Activated naive CD8-positive, alpha-beta T cell (primary cell): ENCODE measurements at regions not wholly inside any gene's neighbourhood (a gene's known extent, or its start where the extent isn't known, plus 50 kb on each side); places are given as distances from the start of the nearest gene placed in this dataset.
A peak's percentile ranks its signal among the peaks of the same experiment; 100 is the strongest.
"Not testable (repeated sequence)": the region's sequence is repeated elsewhere in the genome, so short reads cannot be mapped to it uniquely, and the experiment has no call there.

Experiments used
- H3K27ac Mint-ChIP-seq: one replicate; pipeline ENCODE4 v1.8.0; 2021; ENCODE audit warnings: mixed read lengths
- H3K27me3 Mint-ChIP-seq: one replicate; pipeline ENCODE4 v1.8.0; 2021; ENCODE audit warnings: mixed read lengths
- H3K36me3 Mint-ChIP-seq: one replicate; pipeline ENCODE4 v1.8.0; 2021; ENCODE audit warnings: mixed read lengths
- H3K4me1 Mint-ChIP-seq: one replicate; pipeline ENCODE4 v1.8.0; 2021; ENCODE audit warnings: low read depth, mixed read lengths
- H3K4me3 Mint-ChIP-seq: one replicate; pipeline ENCODE4 v1.8.0; 2021; ENCODE audit warnings: mild to moderate bottlenecking, mixed read lengths
- H3K9me3 Mint-ChIP-seq: one replicate; pipeline ENCODE4 v1.8.0; 2021; ENCODE audit warnings: low read depth, mixed read lengths

GRCh38 chr4:82172186-82172585 lies 201.6 kb downstream of the HNRNPD start:
- Mint-ChIP-seq H3K27ac (no peak overlapping the region), H3K9me3 (peaks cover 5% of the 10 kb centered on the region), H3K4me1 (no peaks in the 10 kb centered on the region), H3K27me3 (peaks cover 7% of the 10 kb centered on the region), H3K4me3 (no peak overlapping the region), H3K36me3 (peaks cover 4% of the 10 kb centered on the region)

GRCh38 chr4:82171531-82172155 lies 202.1 kb downstream of the HNRNPD start:
- H3K9me3 Mint-ChIP-seq: peaks cover 5% of the 10 kb centered on the region
- H3K36me3 Mint-ChIP-seq: peaks cover 4% of the 10 kb centered on the region
- no peak overlapping the region for H3K4me3 Mint-ChIP-seq
- no peak overlapping the region for H3K27ac Mint-ChIP-seq
- H3K27me3 Mint-ChIP-seq: peaks cover 7% of the 10 kb centered on the region
- no peaks in the 10 kb centered on the region for H3K4me1 Mint-ChIP-seq

GRCh38 chr4:82149750-82150149 lies 224.0 kb downstream of the HNRNPD start:
- Mint-ChIP-seq H3K27me3 (peaks cover 6% of the 10 kb centered on the region), H3K4me3 (no peak overlapping the region), H3K4me1 (peaks cover 2% of the 10 kb centered on the region), H3K36me3 (peaks cover 4% of the 10 kb centered on the region), H3K27ac (no peak overlapping the region), H3K9me3 (peaks cover 11% of the 10 kb centered on the region)

- H3K27me3 Mint-ChIP-seq: peaks cover under 1% of the 10 kb centered on the region
- no peak overlapping the region for H3K4me3 Mint-ChIP-seq
- H3K9me3 Mint-ChIP-seq: no peaks in the 10 kb centered on the region
- no peak overlapping the region for H3K27ac Mint-ChIP-seq
- H3K4me1 Mint-ChIP-seq: no peaks in the 10 kb centered on the region
- H3K36me3 Mint-ChIP-seq: no peaks in the 10 kb centered on the region
These were observed 227.9 kb downstream of the HNRNPD start for GRCh38 chr4:82145850-82146249.

GRCh38 chr4:82140422-82140821 lies 233.4 kb downstream of the HNRNPD start:
- Mint-ChIP-seq H3K4me1 (peaks cover 19% of the 10 kb centered on the region), H3K4me3 (no peak overlapping the region), H3K9me3 (no peaks in the 10 kb centered on the region), H3K36me3 (peaks cover 4% of the 10 kb centered on the region), H3K27me3 (no peaks in the 10 kb centered on the region), H3K27ac (no peak overlapping the region)

- Mint-ChIP-seq H3K36me3 (peaks cover 4% of the 10 kb centered on the region), H3K27me3 (no peaks in the 10 kb centered on the region), H3K4me1 (peaks cover 24% of the 10 kb centered on the region), H3K9me3 (no peaks in the 10 kb centered on the region), H3K4me3 (no peak overlapping the region), H3K27ac (no peak overlapping the region)
These were observed 234.5 kb downstream of the HNRNPD start for GRCh38 chr4:82139287-82139686.

GRCh38 chr4:82138374-82138773 lies 235.4 kb downstream of the HNRNPD start:
- Mint-ChIP-seq H3K9me3 (no peaks in the 10 kb centered on the region), H3K27ac (no peak overlapping the region), H3K4me1 (peaks cover 24% of the 10 kb centered on the region), H3K27me3 (no peaks in the 10 kb centered on the region), H3K36me3 (peaks cover 4% of the 10 kb centered on the region), H3K4me3 (no peak overlapping the region)

- peaks cover 4% of the 10 kb centered on the region for H3K36me3 Mint-ChIP-seq
- H3K27me3 Mint-ChIP-seq: peaks cover 1% of the 10 kb centered on the region
- H3K4me3 Mint-ChIP-seq: no peak overlapping the region
- peak overlapping the region; percentile 35 for H3K27ac Mint-ChIP-seq
- peaks cover 24% of the 10 kb centered on the region for H3K4me1 Mint-ChIP-seq
- no peaks in the 10 kb centered on the region for H3K9me3 Mint-ChIP-seq
These were observed 237.5 kb downstream of the HNRNPD start for GRCh38 chr4:82136161-82136801.

- Mint-ChIP-seq H3K36me3 (no peaks in the 10 kb centered on the region), H3K27ac (no peak overlapping the region), H3K4me1 (no peaks in the 10 kb centered on the region), H3K27me3 (peaks cover 4% of the 10 kb centered on the region), H3K9me3 (no peaks in the 10 kb centered on the region), H3K4me3 (no peak overlapping the region)
These were observed 245.4 kb downstream of the HNRNPD start for GRCh38 chr4:82128355-82128754.

GRCh38 chr4:82126512-82127040 lies 247.2 kb downstream of the HNRNPD start:
- Mint-ChIP-seq H3K4me3 (no peak overlapping the region), H3K27ac (no peak overlapping the region), H3K4me1 (no peaks in the 10 kb centered on the region)

GRCh38 chr4:82125787-82126297 lies 247.9 kb downstream of the HNRNPD start:
- Mint-ChIP-seq H3K36me3 (no peaks in the 10 kb centered on the region), H3K27me3 (peaks cover 3% of the 10 kb centered on the region), H3K4me1 (no peaks in the 10 kb centered on the region), H3K9me3 (no peaks in the 10 kb centered on the region), H3K27ac (no peak overlapping the region), H3K4me3 (no peak overlapping the region)

More at GRCh38 chr4:82126512-82127040, 247.2 kb downstream of the HNRNPD start:
- no peaks in the 10 kb centered on the region for H3K9me3 Mint-ChIP-seq
- peaks cover 3% of the 10 kb centered on the region for H3K27me3 Mint-ChIP-seq
- no peaks in the 10 kb centered on the region for H3K36me3 Mint-ChIP-seq

GRCh38 chr4:82124932-82125786 lies 248.6 kb downstream of the HNRNPD start:
- Mint-ChIP-seq H3K4me3 (no peak overlapping the region), H3K27ac (no peak overlapping the region), H3K4me1 (no peaks in the 10 kb centered on the region), H3K27me3 (peaks cover 3% of the 10 kb centered on the region), H3K9me3 (no peaks in the 10 kb centered on the region), H3K36me3 (no peaks in the 10 kb centered on the region)

GRCh38 chr4:82124365-82124764 lies 249.4 kb downstream of the HNRNPD start:
- Mint-ChIP-seq H3K4me1 (no peaks in the 10 kb centered on the region), H3K9me3 (no peaks in the 10 kb centered on the region), H3K36me3 (no peaks in the 10 kb centered on the region), H3K27me3 (peaks cover 2% of the 10 kb centered on the region), H3K27ac (no peak overlapping the region), H3K4me3 (no peak overlapping the region)

GRCh38 chr4:82123934-82124333 lies 249.9 kb downstream of the HNRNPD start:
- Mint-ChIP-seq H3K27ac (no peak overlapping the region), H3K4me1 (no peaks in the 10 kb centered on the region), H3K9me3 (no peaks in the 10 kb centered on the region), H3K4me3 (no peak overlapping the region), H3K36me3 (no peaks in the 10 kb centered on the region), H3K27me3 (no peaks in the 10 kb centered on the region)

GRCh38 chr4:82115183-82115582 lies 258.6 kb downstream of the HNRNPD start:
- H3K27me3 Mint-ChIP-seq, H3K9me3 Mint-ChIP-seq, H3K4me1 Mint-ChIP-seq, H3K27ac Mint-ChIP-seq, H3K36me3 Mint-ChIP-seq, H3K4me3 Mint-ChIP-seq: not testable (repeated sequence)
